Neural crest cell (in vitro differentiated cells): ENCODE measurements at regions not wholly inside any gene's neighbourhood (a gene's known extent, or its start where the extent isn't known, plus 50 kb on each side); places are given as distances from the start of the nearest gene placed in this dataset.

Experiments
- DNase-seq: peaks from one replicate; pipeline ENCODE4 v3.0.0; 2021; ENCODE audit warnings: low read depth, mixed read lengths, low spot score
- H3K27ac Mint-ChIP-seq: one replicate; pipeline ENCODE4 v1.8.0; 2021; ENCODE audit warnings: mild to moderate bottlenecking, mixed read lengths; ENCODE audit not compliant: unreplicated experiment
- H3K27me3 Mint-ChIP-seq: 2 replicates; pipeline ENCODE4 v1.8.0; 2021; ENCODE audit warnings: low read depth, mild to moderate bottlenecking, mixed read lengths
- H3K36me3 Mint-ChIP-seq: 2 replicates; pipeline ENCODE4 v1.8.0; 2021; ENCODE audit warnings: low read depth, mild to moderate bottlenecking, mixed read lengths
- H3K4me1 Mint-ChIP-seq: 2 replicates; pipeline ENCODE4 v1.8.0; 2021; ENCODE audit warnings: mixed read lengths
- H3K4me3 Mint-ChIP-seq: one replicate; pipeline ENCODE4 v1.8.0; 2021; ENCODE audit warnings: mild to moderate bottlenecking, mixed read lengths
- H3K9me3 Mint-ChIP-seq: 2 replicates; pipeline ENCODE4 v1.8.0; 2021; ENCODE audit warnings: mixed read lengths
- CTCF ChIP-seq: fragments of 200-600 bp; sonication (generic); conservative IDR thresholded peaks from 2 replicates; pipeline ENCODE4 v1.5.0; 2021; ENCODE audit warnings: antibody characterized with exemption, mild to moderate bottlenecking

DNA sequence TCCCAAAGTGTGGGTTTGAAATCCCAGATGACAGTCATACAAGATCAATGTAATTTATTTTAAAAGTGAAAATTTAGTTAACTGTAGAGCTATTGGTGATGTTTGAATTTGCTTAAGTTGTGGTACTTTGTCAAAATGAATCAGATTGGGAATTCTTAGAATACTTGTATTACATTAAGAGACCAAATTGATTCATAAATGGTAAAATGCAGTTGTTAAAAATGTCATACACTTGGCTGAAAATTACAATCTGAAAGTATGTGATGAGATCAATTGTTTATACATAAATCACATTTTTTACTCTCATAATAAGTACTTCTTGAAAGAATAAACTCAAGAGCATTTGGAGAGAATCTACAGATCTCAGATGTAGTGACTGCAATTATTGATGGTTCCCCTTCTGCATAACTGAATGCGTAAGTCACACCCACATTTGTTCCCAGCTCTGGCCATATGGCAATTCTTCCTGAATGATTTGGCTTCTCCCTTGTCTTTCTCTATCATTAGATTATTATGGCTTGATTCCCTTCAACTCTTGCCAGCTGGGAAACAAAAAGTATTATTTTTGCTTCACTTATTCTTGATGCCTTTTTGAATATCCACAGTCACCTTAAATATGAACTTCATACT lies 558.5 kb downstream of the CPS1 start:
- TF ChIP-seq CTCF, result no peak
- Mint-ChIP-seq H3K4me3 (no peak overlapping the region), H3K27me3 (no peaks in the 10 kb centered on the region), H3K27ac (no peak overlapping the region), H3K9me3 (no peaks in the 10 kb centered on the region), H3K36me3 (no peaks in the 10 kb centered on the region), H3K4me1 (no peaks in the 10 kb centered on the region)
- DNase-seq, result no peak

- no peak for TF ChIP-seq CTCF
Observed at GRCh38 chr2:211117026-211117425, 560.6 kb downstream of the CPS1 start.

DNA sequence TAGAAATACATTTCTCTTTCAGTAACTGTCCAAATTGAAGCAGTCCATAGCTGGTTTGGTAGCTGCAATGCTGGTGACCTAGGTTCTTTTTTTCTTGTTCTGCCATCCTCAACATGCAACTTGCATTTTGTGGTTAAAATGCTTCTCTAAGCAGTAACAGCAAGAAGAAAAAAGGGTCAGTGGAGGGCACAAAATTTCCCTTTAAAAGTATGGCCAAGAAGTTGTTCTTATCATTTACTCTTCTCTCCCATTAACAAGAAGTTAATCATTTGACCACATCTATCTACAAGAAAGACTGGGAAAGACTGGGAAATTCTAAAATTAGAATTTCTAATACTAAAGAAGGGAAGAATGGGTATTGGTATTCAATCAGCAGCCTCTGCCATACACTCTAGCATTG lies 569.9 kb downstream of the CPS1 start:
- DNase-seq, result no peak
- Mint-ChIP-seq H3K27ac (no peak overlapping the region), H3K4me1 (peaks cover 14% of the 10 kb centered on the region), H3K4me3 (no peak overlapping the region), H3K36me3 (no peaks in the 10 kb centered on the region), H3K9me3 (no peaks in the 10 kb centered on the region), H3K27me3 (no peaks in the 10 kb centered on the region)
- no peak for TF ChIP-seq CTCF

More at GRCh38 chr2:211117026-211117425, 560.6 kb downstream of the CPS1 start:
- no peaks in the 10 kb centered on the region for H3K36me3 Mint-ChIP-seq
- no peak overlapping the region for H3K27ac Mint-ChIP-seq
- no peaks in the 10 kb centered on the region for H3K4me1 Mint-ChIP-seq
- H3K27me3 Mint-ChIP-seq, result no peaks in the 10 kb centered on the region
- no peak overlapping the region for H3K4me3 Mint-ChIP-seq
- H3K9me3 Mint-ChIP-seq, result no peaks in the 10 kb centered on the region
- DNase-seq, result no peak

GRCh38 chr2:211127501-211127900 lies 571.1 kb downstream of the CPS1 start:
- Mint-ChIP-seq H3K27ac (no peak overlapping the region), H3K4me1 (peaks cover 14% of the 10 kb centered on the region), H3K36me3 (no peaks in the 10 kb centered on the region), H3K27me3 (no peaks in the 10 kb centered on the region), H3K4me3 (no peak overlapping the region), H3K9me3 (no peaks in the 10 kb centered on the region)
- no peak for TF ChIP-seq CTCF
- no peak for DNase-seq

- no peak overlapping the region for H3K27ac Mint-ChIP-seq
- H3K4me1 Mint-ChIP-seq, result peaks cover 14% of the 10 kb centered on the region
- H3K4me3 Mint-ChIP-seq, result no peak overlapping the region
- H3K36me3 Mint-ChIP-seq, result no peaks in the 10 kb centered on the region
- no peaks in the 10 kb centered on the region for H3K27me3 Mint-ChIP-seq
- no peak for DNase-seq
- no peaks in the 10 kb centered on the region for H3K9me3 Mint-ChIP-seq
- no peak for TF ChIP-seq CTCF
Observed at GRCh38 chr2:211128287-211128686, 571.9 kb downstream of the CPS1 start.
